ENCODE measurements at regions not wholly inside any gene's neighbourhood (a gene's known extent, or its start where the extent isn't known, plus 50 kb on each side); places are given as distances from the start of the nearest gene placed in this dataset.

GRCh38 chr5:67366691-67367395, 170.2 kb upstream of the CD180 start:
- H3K9me3 ChIP-seq (ENCODE audit: control insufficient read depth in 2 of 2, insufficient read depth in 1 of 2, low read depth in 1 of 2, low read length in 1 of 2), result no peaks in the 10 kb centered on the region
- no peak overlapping the region for H3K27ac ChIP-seq (ENCODE audit: low read depth in 2 of 2, low read length in 1 of 2)
- no peaks in the 10 kb centered on the region for H3K4me1 ChIP-seq (ENCODE audit: control insufficient read depth in 2 of 2, insufficient read depth in 2 of 2, low read length in 1 of 2)
- H3K4me3 ChIP-seq (ENCODE audit: low read depth in 1 of 2, low read length in 2 of 2), result no peak overlapping the region
- no peaks in the 10 kb centered on the region for H3K36me3 ChIP-seq (ENCODE audit: control insufficient read depth in 2 of 2, insufficient read depth in 2 of 2, low read length in 1 of 2)
- no peaks in the 10 kb centered on the region for H3K27me3 ChIP-seq (ENCODE audit: control insufficient read depth in 1 of 2, insufficient read depth in 2 of 2, low read length in 2 of 2)
- WGBS, 2 donors, result 51 to 56% methylated on average over 5 of the region's 5 CpGs

- Histone ChIP-seq H3K9me3 (ENCODE audit: control insufficient read depth in 2 of 2, insufficient read depth in 1 of 2, low read depth in 1 of 2, low read length in 1 of 2) (no peaks in the 10 kb centered on the region), H3K4me1 (ENCODE audit: control insufficient read depth in 2 of 2, insufficient read depth in 2 of 2, low read length in 1 of 2) (no peaks in the 10 kb centered on the region), H3K36me3 (ENCODE audit: control insufficient read depth in 2 of 2, insufficient read depth in 2 of 2, low read length in 1 of 2) (no peaks in the 10 kb centered on the region), H3K4me3 (ENCODE audit: low read depth in 1 of 2, low read length in 2 of 2) (no peak overlapping the region), H3K27me3 (ENCODE audit: control insufficient read depth in 1 of 2, insufficient read depth in 2 of 2, low read length in 2 of 2) (no peaks in the 10 kb centered on the region), H3K27ac (ENCODE audit: low read depth in 2 of 2, low read length in 1 of 2) (no peak overlapping the region)
- 54 to 64% methylated on average over 8 of the region's 8 CpGs for WGBS, 2 donors
Observed at GRCh38 chr5:67366276-67366675, 169.7 kb upstream of the CD180 start.

- Histone ChIP-seq H3K9me3 (ENCODE audit: control insufficient read depth in 2 of 2, insufficient read depth in 1 of 2, low read depth in 1 of 2, low read length in 1 of 2) (no peaks in the 10 kb centered on the region), H3K27ac (ENCODE audit: low read depth in 2 of 2, low read length in 1 of 2) (no peak overlapping the region), H3K36me3 (ENCODE audit: control insufficient read depth in 2 of 2, insufficient read depth in 2 of 2, low read length in 1 of 2) (no peaks in the 10 kb centered on the region), H3K4me3 (ENCODE audit: low read depth in 1 of 2, low read length in 2 of 2) (no peak overlapping the region), H3K27me3 (ENCODE audit: control insufficient read depth in 1 of 2, insufficient read depth in 2 of 2, low read length in 2 of 2) (no peaks in the 10 kb centered on the region), H3K4me1 (ENCODE audit: control insufficient read depth in 2 of 2, insufficient read depth in 2 of 2, low read length in 1 of 2) (no peaks in the 10 kb centered on the region)
- WGBS, 2 donors, result 48 to 60% methylated on average over 3 of the region's 3 CpGs
Observed at GRCh38 chr5:67364381-67364970, 167.9 kb upstream of the CD180 start.

- H3K27me3 ChIP-seq (ENCODE audit: control insufficient read depth in 1 of 2, insufficient read depth in 2 of 2, low read length in 2 of 2), result no peaks in the 10 kb centered on the region
- H3K27ac ChIP-seq (ENCODE audit: low read depth in 2 of 2, low read length in 1 of 2), result no peak overlapping the region
- 38 to 62% methylated on average over 1 of the region's 1 CpG for WGBS, 2 donors
- H3K4me1 ChIP-seq (ENCODE audit: control insufficient read depth in 2 of 2, insufficient read depth in 2 of 2, low read length in 1 of 2), result no peaks in the 10 kb centered on the region
- H3K36me3 ChIP-seq (ENCODE audit: control insufficient read depth in 2 of 2, insufficient read depth in 2 of 2, low read length in 1 of 2), result no peaks in the 10 kb centered on the region
- H3K9me3 ChIP-seq (ENCODE audit: control insufficient read depth in 2 of 2, insufficient read depth in 1 of 2, low read depth in 1 of 2, low read length in 1 of 2), result no peaks in the 10 kb centered on the region
- no peak overlapping the region for H3K4me3 ChIP-seq (ENCODE audit: low read depth in 1 of 2, low read length in 2 of 2)
Observed at GRCh38 chr5:67363963-67364362, 167.4 kb upstream of the CD180 start.

- 90 to 94% methylated on average over 5 of the region's 5 CpGs for WGBS, 2 donors
- Histone ChIP-seq H3K27me3 (ENCODE audit: control insufficient read depth in 1 of 2, insufficient read depth in 2 of 2, low read length in 2 of 2) (no peaks in the 10 kb centered on the region), H3K36me3 (ENCODE audit: control insufficient read depth in 2 of 2, insufficient read depth in 2 of 2, low read length in 1 of 2) (no peaks in the 10 kb centered on the region), H3K27ac (ENCODE audit: low read depth in 2 of 2, low read length in 1 of 2) (no peak overlapping the region), H3K9me3 (ENCODE audit: control insufficient read depth in 2 of 2, insufficient read depth in 1 of 2, low read depth in 1 of 2, low read length in 1 of 2) (no peaks in the 10 kb centered on the region), H3K4me1 (ENCODE audit: control insufficient read depth in 2 of 2, insufficient read depth in 2 of 2, low read length in 1 of 2) (no peaks in the 10 kb centered on the region), H3K4me3 (ENCODE audit: low read depth in 1 of 2, low read length in 2 of 2) (no peak overlapping the region)
Observed at GRCh38 chr5:67363180-67363709, 166.6 kb upstream of the CD180 start.

- Histone ChIP-seq H3K27ac (ENCODE audit: low read depth in 2 of 2, low read length in 1 of 2) (no peak overlapping the region), H3K27me3 (ENCODE audit: control insufficient read depth in 1 of 2, insufficient read depth in 2 of 2, low read length in 2 of 2) (no peaks in the 10 kb centered on the region), H3K9me3 (ENCODE audit: control insufficient read depth in 2 of 2, insufficient read depth in 1 of 2, low read depth in 1 of 2, low read length in 1 of 2) (no peaks in the 10 kb centered on the region), H3K4me1 (ENCODE audit: control insufficient read depth in 2 of 2, insufficient read depth in 2 of 2, low read length in 1 of 2) (no peaks in the 10 kb centered on the region), H3K36me3 (ENCODE audit: control insufficient read depth in 2 of 2, insufficient read depth in 2 of 2, low read length in 1 of 2) (no peaks in the 10 kb centered on the region), H3K4me3 (ENCODE audit: low read depth in 1 of 2, low read length in 2 of 2) (no peak overlapping the region)
- WGBS, 2 donors, result 43 to 66% methylated on average over 6 of the region's 6 CpGs
Observed at GRCh38 chr5:67361932-67362729, 165.5 kb upstream of the CD180 start.

GRCh38 chr5:67360047-67360446, 163.4 kb upstream of the CD180 start:
- no peaks in the 10 kb centered on the region for H3K27me3 ChIP-seq (ENCODE audit: control insufficient read depth in 1 of 2, insufficient read depth in 2 of 2, low read length in 2 of 2)
- WGBS, 2 donors, result 82 to 89% methylated on average over 3 of the region's 3 CpGs
- H3K4me1 ChIP-seq (ENCODE audit: control insufficient read depth in 2 of 2, insufficient read depth in 2 of 2, low read length in 1 of 2), result no peaks in the 10 kb centered on the region
- H3K9me3 ChIP-seq (ENCODE audit: control insufficient read depth in 2 of 2, insufficient read depth in 1 of 2, low read depth in 1 of 2, low read length in 1 of 2), result no peaks in the 10 kb centered on the region
- H3K36me3 ChIP-seq (ENCODE audit: control insufficient read depth in 2 of 2, insufficient read depth in 2 of 2, low read length in 1 of 2), result no peaks in the 10 kb centered on the region
- no peak overlapping the region for H3K4me3 ChIP-seq (ENCODE audit: low read depth in 1 of 2, low read length in 2 of 2)
- no peak overlapping the region for H3K27ac ChIP-seq (ENCODE audit: low read depth in 2 of 2, low read length in 1 of 2)

- H3K4me1 ChIP-seq (ENCODE audit: control insufficient read depth in 2 of 2, insufficient read depth in 2 of 2, low read length in 1 of 2), result no peaks in the 10 kb centered on the region
- no peak overlapping the region for H3K27ac ChIP-seq (ENCODE audit: low read depth in 2 of 2, low read length in 1 of 2)
- H3K36me3 ChIP-seq (ENCODE audit: control insufficient read depth in 2 of 2, insufficient read depth in 2 of 2, low read length in 1 of 2), result no peaks in the 10 kb centered on the region
- no peaks in the 10 kb centered on the region for H3K27me3 ChIP-seq (ENCODE audit: control insufficient read depth in 1 of 2, insufficient read depth in 2 of 2, low read length in 2 of 2)
- H3K4me3 ChIP-seq (ENCODE audit: low read depth in 1 of 2, low read length in 2 of 2), result no peak overlapping the region
- H3K9me3 ChIP-seq (ENCODE audit: control insufficient read depth in 2 of 2, insufficient read depth in 1 of 2, low read depth in 1 of 2, low read length in 1 of 2), result no peaks in the 10 kb centered on the region
Observed at GRCh38 chr5:67358186-67358585, 161.6 kb upstream of the CD180 start.

GRCh38 chr5:67355120-67355713, 158.6 kb upstream of the CD180 start:
- Histone ChIP-seq H3K27me3 (ENCODE audit: control insufficient read depth in 1 of 2, insufficient read depth in 2 of 2, low read length in 2 of 2) (no peaks in the 10 kb centered on the region), H3K4me3 (ENCODE audit: low read depth in 1 of 2, low read length in 2 of 2) (no peak overlapping the region), H3K36me3 (ENCODE audit: control insufficient read depth in 2 of 2, insufficient read depth in 2 of 2, low read length in 1 of 2) (no peaks in the 10 kb centered on the region), H3K27ac (ENCODE audit: low read depth in 2 of 2, low read length in 1 of 2) (no peak overlapping the region), H3K4me1 (ENCODE audit: control insufficient read depth in 2 of 2, insufficient read depth in 2 of 2, low read length in 1 of 2) (no peaks in the 10 kb centered on the region), H3K9me3 (ENCODE audit: control insufficient read depth in 2 of 2, insufficient read depth in 1 of 2, low read depth in 1 of 2, low read length in 1 of 2) (no peaks in the 10 kb centered on the region)
- 90 to 91% methylated on average over 6 of the region's 6 CpGs for WGBS, 2 donors
